Occipital lobe (tissue), 1 donor: ENCODE measurements at regions not wholly inside any gene's neighbourhood (a gene's known extent, or its start where the extent isn't known, plus 50 kb on each side); places are given as distances from the start of the nearest gene placed in this dataset.
"Not testable (repeated sequence)": the region's sequence is repeated elsewhere in the genome, so short reads cannot be mapped to it uniquely, and the experiment has no call there.

Experiments
- DNase-seq: peaks from one replicate; lab custom pipeline; 2025; lab: John Stamatoyannopoulos, UW

DNA sequence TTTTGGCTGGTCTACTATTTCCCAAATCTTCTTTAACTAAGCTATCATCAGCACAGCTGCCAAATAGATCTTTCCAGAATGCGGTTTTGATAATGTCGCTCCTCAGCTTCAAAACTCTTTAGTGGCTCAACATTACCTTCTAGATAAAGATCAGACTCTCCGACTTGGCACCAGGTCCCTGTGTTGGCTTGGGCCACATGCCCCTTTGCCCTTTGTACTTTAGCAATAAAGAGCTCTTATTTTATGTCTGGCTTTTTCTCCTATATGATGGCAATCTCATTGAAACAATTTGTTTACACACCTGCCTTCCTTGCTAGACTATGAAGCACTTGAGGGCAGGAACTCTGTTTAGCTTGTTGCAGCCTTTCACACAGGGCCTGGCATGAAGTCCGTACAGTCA lies 128.9 kb upstream of the GATA6 start:
- no peak for DNase-seq

DNA sequence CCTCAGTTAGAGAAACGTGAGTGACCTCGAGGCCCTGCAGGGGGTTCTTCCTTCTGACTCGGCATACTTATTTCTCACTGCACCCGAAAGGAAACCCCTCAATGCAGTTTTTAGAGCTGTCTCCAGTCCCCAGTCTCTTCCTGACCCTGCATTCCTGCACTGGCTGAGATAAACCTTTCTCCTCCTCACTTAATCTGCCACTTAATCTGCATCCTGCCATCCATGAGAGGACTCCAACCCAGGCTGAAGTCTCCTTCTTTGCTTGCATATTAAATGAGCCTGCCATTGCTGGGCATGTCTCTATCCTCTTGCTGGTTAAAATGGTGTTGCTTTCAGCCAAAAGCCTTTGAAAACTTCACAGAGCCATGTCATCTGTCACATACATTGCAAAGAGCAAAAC lies 125.6 kb upstream of the GATA6 start:
- no peak for DNase-seq

DNA sequence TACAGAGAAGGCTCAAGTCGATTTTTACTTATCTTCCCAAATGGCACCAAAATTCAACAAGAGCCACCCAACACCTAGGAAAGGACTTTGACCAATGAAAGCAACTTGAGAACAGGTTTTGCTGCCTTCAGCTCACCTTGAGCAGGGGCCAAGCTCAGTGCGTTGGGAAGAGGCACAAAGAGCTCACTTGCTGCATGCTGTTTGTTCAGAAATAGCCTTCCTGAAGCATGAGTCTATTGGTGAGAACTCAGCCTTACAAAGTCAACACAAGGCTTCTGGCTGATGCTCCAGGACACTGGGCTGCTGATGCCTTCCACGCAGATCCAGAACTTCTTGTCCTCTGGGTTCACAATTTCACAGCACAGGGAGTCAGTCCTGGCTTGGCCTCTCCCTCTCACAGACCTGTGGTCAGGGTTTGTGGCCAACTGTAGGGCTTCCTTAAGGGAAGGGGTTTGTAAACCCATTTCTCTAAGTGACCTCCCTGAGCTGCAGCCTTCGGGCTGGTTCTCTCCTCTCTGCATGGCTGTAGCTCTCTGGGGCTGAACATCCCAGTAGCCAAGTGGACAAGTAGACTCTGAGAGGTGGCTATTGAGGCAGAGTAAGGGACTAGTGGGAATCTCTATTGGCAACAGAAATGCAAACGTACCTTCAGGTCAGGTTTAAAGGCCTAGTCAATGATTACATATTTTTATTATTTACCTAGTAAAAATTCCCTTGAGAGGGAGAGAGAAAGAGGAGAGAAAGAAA lies 124.7 kb upstream of the GATA6 start:
- DNase-seq = no peak

GRCh38 chr18:22045221-22045918 lies 124.0 kb upstream of the GATA6 start:
- no peak for DNase-seq

DNA sequence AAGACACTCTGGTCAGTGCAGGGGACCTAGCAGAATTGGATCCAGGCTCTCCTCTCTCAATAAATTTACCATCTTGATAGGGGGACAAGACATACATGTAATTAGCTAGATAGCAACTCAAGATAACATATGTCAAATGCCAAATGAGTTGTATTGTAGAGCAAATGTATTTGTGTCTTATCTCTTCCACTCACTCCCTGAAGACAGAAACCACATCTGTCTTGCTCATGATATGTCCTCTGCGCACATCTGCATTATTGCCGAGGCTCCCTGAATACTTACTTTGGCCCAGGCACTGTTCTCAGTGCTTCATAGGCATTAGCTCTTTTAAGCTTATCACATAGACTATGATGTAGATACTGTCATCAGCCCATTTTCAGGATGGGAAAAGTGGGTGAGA lies 122.9 kb upstream of the GATA6 start:
- no peak for DNase-seq

GRCh38 chr18:22047485-22047884 lies 121.9 kb upstream of the GATA6 start:
- DNase-seq = no peak

- DNase-seq = no peak
Measured at GRCh38 chr18:22048221-22048620, 121.2 kb upstream of the GATA6 start.

GRCh38 chr18:22048932-22049615 lies 120.3 kb upstream of the GATA6 start:
- DNase-seq = no peak

DNA sequence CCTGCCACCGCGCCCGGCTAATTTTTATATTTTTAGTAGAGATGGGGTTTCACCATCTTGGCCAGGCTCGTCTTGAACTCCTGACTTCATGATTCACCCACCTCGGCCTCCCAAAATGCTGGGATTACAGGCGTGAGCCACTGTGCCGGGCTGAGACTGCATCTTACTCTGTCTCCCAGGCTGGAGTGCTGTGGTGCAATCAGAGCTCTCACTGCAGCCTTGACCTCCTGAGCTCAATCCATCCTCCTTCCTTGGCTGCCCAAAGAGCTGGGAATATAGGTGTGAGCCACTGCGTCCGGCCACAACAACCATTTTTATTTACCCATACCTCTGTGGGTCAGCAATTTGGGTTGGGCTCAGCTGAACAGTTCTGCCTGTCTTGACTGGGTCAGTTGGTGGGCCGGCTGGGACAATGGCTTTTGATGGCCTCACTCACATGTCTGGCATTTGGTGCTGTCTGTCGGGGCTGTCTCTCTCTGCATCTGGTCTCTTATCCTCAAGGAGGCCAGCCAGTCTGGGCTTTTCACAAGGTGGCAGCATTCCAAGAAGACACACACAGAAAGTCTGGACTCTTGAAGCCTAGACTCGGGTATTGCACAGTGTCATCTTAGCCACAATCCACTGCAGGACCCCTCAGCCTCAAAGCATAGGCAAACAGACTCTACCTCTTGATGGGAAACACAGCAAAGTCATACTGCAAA lies 116.8 kb upstream of the GATA6 start:
- no peak for DNase-seq

DNA sequence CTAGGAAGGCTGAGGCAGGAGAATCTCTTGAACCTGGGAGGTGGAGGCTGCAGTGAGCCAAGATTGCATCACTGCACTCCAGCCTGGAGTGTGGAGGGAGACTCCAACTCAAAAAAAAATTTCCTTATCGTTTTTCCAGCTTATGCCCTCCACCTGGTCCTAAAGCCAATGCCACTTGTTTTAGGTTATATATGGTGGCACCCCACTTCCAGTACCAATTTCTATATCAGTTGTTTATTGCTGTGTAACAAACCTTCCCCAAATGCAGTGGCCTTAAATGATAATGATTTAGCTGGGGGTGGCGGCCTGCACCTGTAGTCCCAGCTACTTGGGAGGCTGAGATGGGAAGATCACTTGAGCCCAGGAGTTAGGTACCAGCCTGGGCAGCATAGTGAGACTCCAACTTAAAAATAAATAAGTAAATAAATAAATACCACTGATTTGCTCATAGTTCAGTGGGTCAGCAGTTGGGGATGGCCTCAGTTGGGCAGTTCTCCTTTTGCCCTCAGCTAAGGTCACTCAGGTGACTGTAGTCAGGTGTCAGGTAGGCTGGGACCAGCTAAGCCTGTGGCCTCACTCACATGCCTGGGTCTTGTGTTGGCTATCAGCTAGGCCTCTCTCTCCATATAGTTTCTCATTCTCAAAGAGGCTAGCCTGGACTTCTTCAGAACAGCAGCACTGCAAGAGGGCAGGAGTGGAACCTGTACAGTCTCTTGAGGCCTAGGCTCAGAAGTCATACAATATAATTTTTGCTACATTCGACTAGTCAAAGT lies 113.7 kb upstream of the GATA6 start:
- no peak for DNase-seq

GRCh38 chr18:22056950-22057349 lies 112.4 kb upstream of the GATA6 start:
- no peak for DNase-seq

- no peak for DNase-seq
Measured at GRCh38 chr18:22057908-22058527, 111.4 kb upstream of the GATA6 start.

- no peak for DNase-seq
Measured at GRCh38 chr18:22060361-22060760, 109.0 kb upstream of the GATA6 start.

- DNase-seq = no peak
Measured at GRCh38 chr18:22063102-22063501, 106.3 kb upstream of the GATA6 start.

- DNase-seq = no peak
Measured at GRCh38 chr18:22063672-22064071, 105.7 kb upstream of the GATA6 start.

DNA sequence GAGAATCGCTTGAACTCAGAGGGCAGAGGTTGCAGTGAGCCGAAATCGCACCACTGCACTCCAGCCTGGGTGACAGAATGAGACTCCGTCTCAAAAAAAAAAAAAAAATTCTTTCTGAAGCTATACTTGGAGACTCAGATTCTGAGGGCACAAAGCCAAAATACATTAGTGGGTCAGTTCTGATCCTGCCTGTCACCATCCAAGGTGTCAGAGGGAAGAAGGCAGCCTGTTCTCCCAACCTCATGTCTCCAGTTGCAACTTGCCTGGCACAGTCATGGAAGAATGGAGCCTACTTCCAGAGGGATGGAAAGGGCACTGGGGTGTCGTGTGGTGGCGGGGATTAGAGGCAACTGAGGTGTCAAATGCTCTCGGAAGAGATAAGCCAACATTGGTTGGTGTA lies 104.8 kb upstream of the GATA6 start:
- DNase-seq = no peak

- DNase-seq = no peak
Measured at GRCh38 chr18:22065311-22065710, 104.1 kb upstream of the GATA6 start.

DNA sequence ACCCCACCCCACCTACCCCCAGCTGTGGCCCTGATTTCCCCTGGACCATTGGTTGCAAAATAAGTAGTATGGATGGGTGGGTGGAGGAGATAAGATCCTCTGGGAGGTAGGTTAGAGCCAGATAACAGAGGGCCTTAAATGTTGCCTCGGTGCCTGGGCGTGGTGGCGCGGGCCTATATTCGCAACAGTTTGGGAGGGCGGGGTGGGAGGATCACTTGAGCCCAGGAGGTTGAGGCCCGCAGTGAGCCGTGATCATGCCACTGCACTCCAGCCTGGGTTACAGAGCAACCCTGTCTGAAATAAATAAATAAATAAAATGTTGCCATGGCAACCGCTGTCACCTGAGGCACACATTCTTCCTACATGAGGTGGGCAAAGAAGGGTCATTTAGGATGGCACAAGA lies 103.3 kb upstream of the GATA6 start:
- DNase-seq = no peak

GRCh38 chr18:22067109-22067508 lies 102.3 kb upstream of the GATA6 start:
- no peak for DNase-seq

DNA sequence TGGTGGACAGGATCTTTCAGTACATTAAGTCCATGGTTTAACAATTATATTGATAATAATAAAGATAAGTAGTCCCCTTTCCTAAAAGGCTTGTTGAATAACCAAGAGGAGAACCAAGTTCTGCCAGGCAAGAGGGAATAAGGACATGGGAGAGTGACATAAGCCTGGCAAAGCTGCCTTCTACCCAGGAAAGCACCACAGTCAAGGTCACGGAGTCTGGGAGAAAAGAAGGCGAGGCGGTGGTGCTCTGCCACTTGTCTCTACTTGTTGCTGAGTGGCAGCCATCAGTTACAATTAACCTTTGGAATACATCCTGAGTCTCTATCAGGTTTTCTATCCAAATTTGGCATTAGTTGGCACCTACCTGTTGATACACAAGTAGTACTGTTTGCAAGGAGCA lies 101.7 kb upstream of the GATA6 start:
- no peak for DNase-seq

GRCh38 chr18:22068784-22069183 lies 100.6 kb upstream of the GATA6 start:
- not testable (repeated sequence) for DNase-seq
